IMR-90 (cell line): ENCODE measurements at regions not wholly inside any gene's neighbourhood (a gene's known extent, or its start where the extent isn't known, plus 50 kb on each side); places are given as distances from the start of the nearest gene placed in this dataset.

ENCODE experiments used
- BHLHE40 ChIP-seq: fragments of 150-350 bp; IDR thresholded peaks from 2 replicates; pipeline ENCODE4 v1.6.1; 2016; ENCODE audit warnings: mild to moderate bottlenecking, low read depth, low read length
- CEBPB ChIP-seq: IDR thresholded peaks from 2 replicates; pipeline ENCODE4 v1.6.1; 2012; ENCODE audit warnings: low read depth, low read length, improper control_type of control experiment
- CHD1 ChIP-seq: IDR thresholded peaks from 2 replicates; pipeline ENCODE4 v1.6.1; 2012; ENCODE audit warnings: low read depth, low read length, improper control_type of control experiment
- MAFK ChIP-seq: IDR thresholded peaks from 2 replicates; pipeline ENCODE4 v1.6.1; 2012; ENCODE audit warnings: low read depth, low read length, improper control_type of control experiment
- MXI1 ChIP-seq: IDR thresholded peaks from 2 replicates; pipeline ENCODE4 v1.6.1; 2012; ENCODE audit warnings: low read depth, mild to moderate bottlenecking, low read length, moderate library complexity, borderline replicate concordance
- NFE2L2 ChIP-seq: fragments of 150-350 bp; IDR thresholded peaks from 2 replicates; pipeline ENCODE4 v1.6.1; 2016; ENCODE audit warnings: low read depth, mild to moderate bottlenecking, low read length
- POLR2A ChIP-seq: IDR thresholded peaks from 2 replicates; pipeline ENCODE4 v1.6.1; 2012; ENCODE audit warnings: mild to moderate bottlenecking, low read depth, low read length
- RAD21 ChIP-seq: IDR thresholded peaks from 2 replicates; pipeline ENCODE4 v1.6.1; 2012; ENCODE audit warnings: low read length, improper control_type of control experiment
- RFX5 ChIP-seq: IDR thresholded peaks from 2 replicates; pipeline ENCODE4 v1.8.0; 2012; ENCODE audit warnings: low read depth, mild to moderate bottlenecking, low read length, moderate library complexity
- SMC3 ChIP-seq: fragments of 150-350 bp; IDR thresholded peaks from 2 replicates; pipeline ENCODE4 v1.6.1; 2016; ENCODE audit warnings: low read depth, mild to moderate bottlenecking, antibody characterized with exemption, low read length, moderate library complexity
- TF ChIP-seq, protein P1 (sequence below): conservative IDR thresholded peaks from 2 replicates; pipeline ENCODE4 v1.5.1; 2012; ENCODE audit warnings: mild to moderate bottlenecking, low read depth, low read length, improper control_type of control experiment
- TF ChIP-seq, protein P2 (sequence below): fragments of 150-350 bp; IDR thresholded peaks from 2 replicates; pipeline ENCODE4 v1.6.1; 2017; ENCODE audit warnings: mild to moderate bottlenecking, antibody characterized with exemption, low read length, low read depth

DNA sequence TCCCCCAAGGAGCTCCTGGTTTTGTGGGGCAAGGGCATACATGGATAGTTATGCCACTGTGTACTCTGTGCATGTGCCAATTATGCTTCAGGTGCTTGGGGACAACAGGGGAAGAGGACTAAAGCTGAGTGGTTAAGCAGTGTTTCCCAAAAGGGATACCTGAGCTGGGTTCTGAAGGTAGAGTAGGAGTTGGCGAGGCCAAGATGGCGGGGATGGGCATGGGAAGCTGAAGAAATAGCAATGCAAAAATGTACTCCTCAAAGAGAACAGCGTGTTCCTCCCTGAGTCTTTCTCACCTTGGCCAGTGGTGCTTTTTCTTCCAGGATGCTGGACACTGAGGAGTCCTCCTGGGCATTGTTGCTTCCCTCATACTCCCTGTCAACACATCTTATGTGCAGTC is 90.0 kb upstream of the LARGE1 start:
- TF ChIP-seq, protein P1, sequence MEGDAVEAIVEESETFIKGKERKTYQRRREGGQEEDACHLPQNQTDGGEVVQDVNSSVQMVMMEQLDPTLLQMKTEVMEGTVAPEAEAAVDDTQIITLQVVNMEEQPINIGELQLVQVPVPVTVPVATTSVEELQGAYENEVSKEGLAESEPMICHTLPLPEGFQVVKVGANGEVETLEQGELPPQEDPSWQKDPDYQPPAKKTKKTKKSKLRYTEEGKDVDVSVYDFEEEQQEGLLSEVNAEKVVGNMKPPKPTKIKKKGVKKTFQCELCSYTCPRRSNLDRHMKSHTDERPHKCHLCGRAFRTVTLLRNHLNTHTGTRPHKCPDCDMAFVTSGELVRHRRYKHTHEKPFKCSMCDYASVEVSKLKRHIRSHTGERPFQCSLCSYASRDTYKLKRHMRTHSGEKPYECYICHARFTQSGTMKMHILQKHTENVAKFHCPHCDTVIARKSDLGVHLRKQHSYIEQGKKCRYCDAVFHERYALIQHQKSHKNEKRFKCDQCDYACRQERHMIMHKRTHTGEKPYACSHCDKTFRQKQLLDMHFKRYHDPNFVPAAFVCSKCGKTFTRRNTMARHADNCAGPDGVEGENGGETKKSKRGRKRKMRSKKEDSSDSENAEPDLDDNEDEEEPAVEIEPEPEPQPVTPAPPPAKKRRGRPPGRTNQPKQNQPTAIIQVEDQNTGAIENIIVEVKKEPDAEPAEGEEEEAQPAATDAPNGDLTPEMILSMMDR: no peak
- TF ChIP-seq RFX5 (no peak), CHD1 (no peak), BHLHE40 (no peak), SMC3 (no peak), NFE2L2 (no peak), RAD21 (no peak), POLR2A (no peak), CEBPB (no peak), MAFK (no peak), MXI1 (no peak)
- TF ChIP-seq, protein P2, sequence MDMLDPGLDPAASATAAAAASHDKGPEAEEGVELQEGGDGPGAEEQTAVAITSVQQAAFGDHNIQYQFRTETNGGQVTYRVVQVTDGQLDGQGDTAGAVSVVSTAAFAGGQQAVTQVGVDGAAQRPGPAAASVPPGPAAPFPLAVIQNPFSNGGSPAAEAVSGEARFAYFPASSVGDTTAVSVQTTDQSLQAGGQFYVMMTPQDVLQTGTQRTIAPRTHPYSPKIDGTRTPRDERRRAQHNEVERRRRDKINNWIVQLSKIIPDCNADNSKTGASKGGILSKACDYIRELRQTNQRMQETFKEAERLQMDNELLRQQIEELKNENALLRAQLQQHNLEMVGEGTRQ: no peak
